ENCODE measurements at regions not wholly inside any gene's neighbourhood (a gene's known extent, or its start where the extent isn't known, plus 50 kb on each side); places are given as distances from the start of the nearest gene placed in this dataset.

DNA sequence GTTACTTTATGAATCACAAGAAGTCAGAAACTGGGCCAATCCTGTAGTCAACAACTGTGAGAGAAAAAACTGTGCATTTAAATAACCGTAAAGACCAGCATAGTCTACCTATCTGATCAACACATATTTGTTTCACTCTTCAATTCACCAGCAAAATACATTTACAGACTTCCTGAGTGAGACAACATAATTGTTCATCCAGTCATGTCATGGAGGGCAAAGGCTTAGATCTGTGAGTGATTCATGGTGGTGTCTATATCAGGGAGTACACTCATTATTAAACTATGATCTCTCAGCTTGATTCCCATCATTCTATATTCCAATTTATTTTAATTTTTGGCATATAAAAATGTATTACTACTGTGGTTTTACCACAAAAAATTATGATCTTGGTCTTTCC lies 694.6 kb downstream of the DNAH5 start:
- H3K4ac ChIP-seq (ENCODE audit: low read depth, low read length): no peak overlapping the region
- no CpG with 5 or more reads among the region's 1 CpG for WGBS (ENCODE audit: extremely low coverage, insufficient coverage, insufficient read length)

DNA sequence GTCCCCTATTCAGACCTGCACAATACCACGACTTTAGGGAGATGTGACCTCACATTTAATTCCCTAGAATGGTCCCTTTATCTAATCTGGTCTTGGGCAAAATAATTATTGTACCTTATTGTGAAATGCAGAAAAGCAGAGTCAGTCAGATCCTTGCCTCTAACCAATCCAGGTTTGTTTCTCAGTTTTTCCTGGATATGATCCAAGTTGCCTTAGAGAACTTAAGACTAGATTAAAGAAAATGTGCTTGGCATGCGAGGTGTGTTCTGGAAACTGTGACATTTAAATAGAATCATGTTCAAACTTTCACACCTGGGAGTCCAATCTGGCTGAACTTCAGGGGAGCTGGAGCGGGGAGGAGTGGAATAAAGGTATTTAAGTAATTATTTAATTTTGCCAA lies 696.2 kb downstream of the DNAH5 start:
- Histone ChIP-seq H3K79me2 (ENCODE audit: control insufficient read depth, insufficient read depth, low read length, poor library complexity) (no peaks in the 10 kb centered on the region), H3K4ac (ENCODE audit: low read depth, low read length) (no peak overlapping the region), H3K4me1 (ENCODE audit: control insufficient read depth in 1 of 2, insufficient read depth in 2 of 2, low read length in 2 of 2) (peaks cover 3% of the 10 kb centered on the region in 2 experiments), H3K79me1 (ENCODE audit: low read length) (no peaks in the 10 kb centered on the region), H3K9me3 (ENCODE audit: insufficient read depth, low read depth, low read length) (peaks cover 7% of the 10 kb centered on the region), H3K9ac (ENCODE audit: low read length) (no peak overlapping the region), H4K12ac (ENCODE audit: low read depth, low read length) (no peak overlapping the region), H3K23ac (ENCODE audit: low read length) (no peak overlapping the region), H3K4me2 (ENCODE audit: low read length) (no peak overlapping the region), H3K14ac (ENCODE audit: low read length) (no peak overlapping the region), H3K27ac (ENCODE audit: low read depth, low read length) (no peak overlapping the region), H2BK5ac (ENCODE audit: low read depth, low read length, poor library complexity) (no peak overlapping the region), H2BK120ac (ENCODE audit: insufficient read depth, low read length, poor library complexity) (no peak overlapping the region), H3K27me3 (ENCODE audit: insufficient read depth, low read length) (no peaks in the 10 kb centered on the region), H4K8ac (ENCODE audit: low read depth, low read length) (no peak overlapping the region), H3K36me3 (ENCODE audit: control insufficient read depth in 1 of 2, insufficient read depth in 2 of 2, low read length in 2 of 2) (no peaks in the 10 kb centered on the region), H2AFZ (ENCODE audit: insufficient read depth, low read length, poor library complexity) (no peak overlapping the region), H2BK12ac (ENCODE audit: low read length) (no peak overlapping the region), H2AK5ac (ENCODE audit: low read length) (no peak overlapping the region), H4K91ac (ENCODE audit: low read depth, low read length) (no peak overlapping the region), H3K18ac (ENCODE audit: low read length) (no peak overlapping the region), H3K4me3 (ENCODE audit: low read depth, low read length) (no peak overlapping the region)
- DNase-seq: no peak
- WGBS (ENCODE audit: extremely low coverage, insufficient coverage, insufficient read length): no CpG with 5 or more reads among the region's 3 CpGs

More for the DNA sequence above, 694.6 kb downstream of the DNAH5 start:
- H3K4me1 ChIP-seq (ENCODE audit: control insufficient read depth in 1 of 2, insufficient read depth in 2 of 2, low read length in 2 of 2): peaks cover 3% of the 10 kb centered on the region in 2 experiments
- H3K36me3 ChIP-seq (ENCODE audit: control insufficient read depth in 1 of 2, insufficient read depth in 2 of 2, low read length in 2 of 2): no peaks in the 10 kb centered on the region
- H3K18ac ChIP-seq (ENCODE audit: low read length): no peak overlapping the region
- H2AFZ ChIP-seq (ENCODE audit: insufficient read depth, low read length, poor library complexity): no peak overlapping the region
- H3K4me2 ChIP-seq (ENCODE audit: low read length): no peak overlapping the region
- no peak overlapping the region for H4K91ac ChIP-seq (ENCODE audit: low read depth, low read length)
- no peak overlapping the region for H3K9ac ChIP-seq (ENCODE audit: low read length)
- no peak overlapping the region for H3K27ac ChIP-seq (ENCODE audit: low read depth, low read length)
- H3K23ac ChIP-seq (ENCODE audit: low read length): no peak overlapping the region
- no peak overlapping the region for H3K4me3 ChIP-seq (ENCODE audit: low read depth, low read length)
- no peaks in the 10 kb centered on the region for H3K79me1 ChIP-seq (ENCODE audit: low read length)
- no peaks in the 10 kb centered on the region for H3K9me3 ChIP-seq (ENCODE audit: insufficient read depth, low read depth, low read length)
- no peak overlapping the region for H2BK120ac ChIP-seq (ENCODE audit: insufficient read depth, low read length, poor library complexity)
- no peak overlapping the region for H2AK5ac ChIP-seq (ENCODE audit: low read length)
- H2BK12ac ChIP-seq (ENCODE audit: low read length): no peak overlapping the region
- no peak overlapping the region for H4K12ac ChIP-seq (ENCODE audit: low read depth, low read length)
- H4K8ac ChIP-seq (ENCODE audit: low read depth, low read length): no peak overlapping the region
- H2BK5ac ChIP-seq (ENCODE audit: low read depth, low read length, poor library complexity): no peak overlapping the region
- no peaks in the 10 kb centered on the region for H3K79me2 ChIP-seq (ENCODE audit: control insufficient read depth, insufficient read depth, low read length, poor library complexity)
- peak; percentile 33 to 56 for DNase-seq
- H3K14ac ChIP-seq (ENCODE audit: low read length): no peak overlapping the region
- no peaks in the 10 kb centered on the region for H3K27me3 ChIP-seq (ENCODE audit: insufficient read depth, low read length)

DNA sequence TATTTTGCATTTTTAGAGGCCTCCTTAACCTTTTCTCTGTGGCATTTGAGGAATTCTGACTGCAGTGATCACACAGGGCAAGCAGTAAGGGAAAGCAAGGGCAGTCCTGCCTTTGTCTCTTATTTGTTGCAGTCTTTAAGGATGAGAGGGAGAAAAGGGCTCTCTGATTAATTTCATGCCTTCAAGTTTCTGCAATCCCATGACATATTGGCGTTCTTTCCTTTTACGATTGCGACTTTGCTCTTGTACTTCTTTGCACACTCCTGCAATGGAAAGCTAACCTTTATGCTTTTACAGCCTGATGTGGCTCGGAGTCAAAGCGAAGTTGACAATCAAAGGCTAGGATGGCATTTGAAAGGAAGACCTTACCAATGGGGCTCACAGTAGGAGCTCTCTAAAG lies 698.4 kb downstream of the DNAH5 start:
- H3K36me3 ChIP-seq (ENCODE audit: control insufficient read depth in 1 of 2, insufficient read depth in 2 of 2, low read length in 2 of 2): no peaks in the 10 kb centered on the region
- H3K14ac ChIP-seq (ENCODE audit: low read length): no peak overlapping the region
- H2AFZ ChIP-seq (ENCODE audit: insufficient read depth, low read length, poor library complexity): no peak overlapping the region
- no CpG with 5 or more reads among the region's 5 CpGs for WGBS (ENCODE audit: extremely low coverage, insufficient coverage, insufficient read length)
- no peak overlapping the region for H3K9ac ChIP-seq (ENCODE audit: low read length)
- no peak overlapping the region for H2BK120ac ChIP-seq (ENCODE audit: insufficient read depth, low read length, poor library complexity)
- no peaks in the 10 kb centered on the region for H3K4me1 ChIP-seq (ENCODE audit: control insufficient read depth in 1 of 2, insufficient read depth in 2 of 2, low read length in 2 of 2)
- no peak overlapping the region for H2BK12ac ChIP-seq (ENCODE audit: low read length)
- no peak overlapping the region for H3K4ac ChIP-seq (ENCODE audit: low read depth, low read length)
- H2BK5ac ChIP-seq (ENCODE audit: low read depth, low read length, poor library complexity): no peak overlapping the region
- no peak overlapping the region for H3K18ac ChIP-seq (ENCODE audit: low read length)
- peaks cover 7% of the 10 kb centered on the region for H3K9me3 ChIP-seq (ENCODE audit: insufficient read depth, low read depth, low read length)
- H3K4me3 ChIP-seq (ENCODE audit: low read depth, low read length): no peak overlapping the region
- no peak overlapping the region for H3K23ac ChIP-seq (ENCODE audit: low read length)
- H3K79me2 ChIP-seq (ENCODE audit: control insufficient read depth, insufficient read depth, low read length, poor library complexity): no peaks in the 10 kb centered on the region
- no peak overlapping the region for H4K8ac ChIP-seq (ENCODE audit: low read depth, low read length)
- H3K79me1 ChIP-seq (ENCODE audit: low read length): no peaks in the 10 kb centered on the region
- no peak overlapping the region for H3K27ac ChIP-seq (ENCODE audit: low read depth, low read length)
- no peak overlapping the region for H4K91ac ChIP-seq (ENCODE audit: low read depth, low read length)
- H3K27me3 ChIP-seq (ENCODE audit: insufficient read depth, low read length): no peaks in the 10 kb centered on the region
- H2AK5ac ChIP-seq (ENCODE audit: low read length): no peak overlapping the region
- H4K12ac ChIP-seq (ENCODE audit: low read depth, low read length): no peak overlapping the region
- DNase-seq: no peak
- no peak overlapping the region for H3K4me2 ChIP-seq (ENCODE audit: low read length)

DNA sequence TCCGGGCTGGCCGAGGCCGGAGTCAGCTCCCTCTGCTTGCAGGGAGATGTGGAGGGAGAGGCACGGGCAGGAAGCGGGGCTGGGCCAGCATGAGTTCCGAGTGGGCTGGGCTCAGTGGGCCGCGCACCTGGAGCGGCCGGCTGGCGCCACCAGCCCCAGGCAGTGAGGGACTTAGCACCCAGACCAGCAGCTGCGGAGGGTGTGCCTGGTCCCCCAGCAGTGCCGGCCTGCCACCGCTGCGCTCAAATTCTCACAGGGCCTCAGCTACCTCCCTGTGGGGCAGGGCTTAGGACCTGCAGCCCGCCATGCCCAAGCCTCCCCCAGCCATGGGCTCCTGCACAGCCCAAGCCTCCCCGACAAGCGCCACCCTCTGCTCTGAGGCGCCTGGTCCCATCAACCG lies 700.3 kb downstream of the DNAH5 start:
- no peak overlapping the region for H3K4me3 ChIP-seq (ENCODE audit: low read depth, low read length)
- H4K12ac ChIP-seq (ENCODE audit: low read depth, low read length): no peak overlapping the region
- H3K9me3 ChIP-seq (ENCODE audit: insufficient read depth, low read depth, low read length): peaks cover 7% of the 10 kb centered on the region
- no peak overlapping the region for H2BK5ac ChIP-seq (ENCODE audit: low read depth, low read length, poor library complexity)
- H3K4me1 ChIP-seq (ENCODE audit: control insufficient read depth in 1 of 2, insufficient read depth in 2 of 2, low read length in 2 of 2): no peaks in the 10 kb centered on the region
- no peak overlapping the region for H3K4ac ChIP-seq (ENCODE audit: low read depth, low read length)
- no peak overlapping the region for H3K14ac ChIP-seq (ENCODE audit: low read length)
- WGBS (ENCODE audit: extremely low coverage, insufficient coverage, insufficient read length): no CpG with 5 or more reads among the region's 20 CpGs
- H4K91ac ChIP-seq (ENCODE audit: low read depth, low read length): no peak overlapping the region
- no peak overlapping the region for H3K18ac ChIP-seq (ENCODE audit: low read length)
- no peaks in the 10 kb centered on the region for H3K79me2 ChIP-seq (ENCODE audit: control insufficient read depth, insufficient read depth, low read length, poor library complexity)
- H3K36me3 ChIP-seq (ENCODE audit: control insufficient read depth in 1 of 2, insufficient read depth in 2 of 2, low read length in 2 of 2): no peaks in the 10 kb centered on the region
- H2AK5ac ChIP-seq (ENCODE audit: low read length): no peak overlapping the region
- H3K27ac ChIP-seq (ENCODE audit: low read depth, low read length): no peak overlapping the region
- H4K8ac ChIP-seq (ENCODE audit: low read depth, low read length): no peak overlapping the region
- no peak overlapping the region for H2BK12ac ChIP-seq (ENCODE audit: low read length)
- no peak overlapping the region for H3K9ac ChIP-seq (ENCODE audit: low read length)
- H3K79me1 ChIP-seq (ENCODE audit: low read length): no peaks in the 10 kb centered on the region
- H2AFZ ChIP-seq (ENCODE audit: insufficient read depth, low read length, poor library complexity): no peak overlapping the region
- DNase-seq: no peak
- no peak overlapping the region for H3K23ac ChIP-seq (ENCODE audit: low read length)
- H2BK120ac ChIP-seq (ENCODE audit: insufficient read depth, low read length, poor library complexity): no peak overlapping the region
- no peaks in the 10 kb centered on the region for H3K27me3 ChIP-seq (ENCODE audit: insufficient read depth, low read length)
- H3K4me2 ChIP-seq (ENCODE audit: low read length): no peak overlapping the region

All from trophoblast cell (in vitro differentiated cells and primary cell).